ENCODE measurements at regions not wholly inside any gene's neighbourhood (a gene's known extent, or its start where the extent isn't known, plus 50 kb on each side); places are given as distances from the start of the nearest gene placed in this dataset.

- TF ChIP-seq CTCF (IDR thresholded peaks at IDR 0.05 in 2 of 3, conservative IDR thresholded peaks at IDR 0.05 in 1 of 3; ENCODE audit: insufficient read depth in 2 of 3, low read depth in 1 of 3, low read length in 3 of 3) (no peak), MTA3 (IDR thresholded peaks at IDR 0.05; ENCODE audit: borderline replicate concordance) (no peak), SMARCA5 (IDR thresholded peaks at IDR 0.05) (no peak), ESRRA (IDR thresholded peaks at IDR 0.05; ENCODE audit: borderline replicate concordance, low read depth) (no peak), KLF13 (tag; IDR thresholded peaks at IDR 0.05; ENCODE audit: borderline replicate concordance, low read depth) (no peak), MAX (CRISPR knock-in tag; IDR thresholded peaks at IDR 0.05) (no peak), TRIM28 (IDR thresholded peaks at IDR 0.05) (no peak), SAFB (IDR thresholded peaks at IDR 0.05; ENCODE audit: borderline replicate concordance, low read depth, low read length) (no peak), EGR1 (conservative IDR thresholded peaks at IDR 0.05) (no peak), SPI1 (IDR thresholded peaks at IDR 0.05; ENCODE audit: borderline replicate concordance, low read depth, low read length) (no peak), ELF4 (CRISPR knock-in tag; IDR thresholded peaks at IDR 0.05) (no peak), NR1H2 (CRISPR knock-in tag; IDR thresholded peaks at IDR 0.05) (no peak), FOXK1 (CRISPR knock-in tag; IDR thresholded peaks at IDR 0.05; ENCODE audit: borderline replicate concordance) (no peak)
- TF ChIP-seq, protein P1, sequence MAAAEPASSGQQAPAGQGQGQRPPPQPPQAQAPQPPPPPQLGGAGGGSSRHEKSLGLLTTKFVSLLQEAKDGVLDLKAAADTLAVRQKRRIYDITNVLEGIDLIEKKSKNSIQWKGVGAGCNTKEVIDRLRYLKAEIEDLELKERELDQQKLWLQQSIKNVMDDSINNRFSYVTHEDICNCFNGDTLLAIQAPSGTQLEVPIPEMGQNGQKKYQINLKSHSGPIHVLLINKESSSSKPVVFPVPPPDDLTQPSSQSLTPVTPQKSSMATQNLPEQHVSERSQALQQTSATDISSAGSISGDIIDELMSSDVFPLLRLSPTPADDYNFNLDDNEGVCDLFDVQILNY (CRISPR knock-in tag; IDR thresholded peaks at IDR 0.05), result no peak
Observed at GRCh38 chrX:14409341-14409740, 120.0 kb upstream of the GLRA2 start.
